ENCODE measurements at regions not wholly inside any gene's neighbourhood (a gene's known extent, or its start where the extent isn't known, plus 50 kb on each side); places are given as distances from the start of the nearest gene placed in this dataset.
A peak's percentile ranks its signal among the peaks of the same experiment; 100 is the strongest.

DNA sequence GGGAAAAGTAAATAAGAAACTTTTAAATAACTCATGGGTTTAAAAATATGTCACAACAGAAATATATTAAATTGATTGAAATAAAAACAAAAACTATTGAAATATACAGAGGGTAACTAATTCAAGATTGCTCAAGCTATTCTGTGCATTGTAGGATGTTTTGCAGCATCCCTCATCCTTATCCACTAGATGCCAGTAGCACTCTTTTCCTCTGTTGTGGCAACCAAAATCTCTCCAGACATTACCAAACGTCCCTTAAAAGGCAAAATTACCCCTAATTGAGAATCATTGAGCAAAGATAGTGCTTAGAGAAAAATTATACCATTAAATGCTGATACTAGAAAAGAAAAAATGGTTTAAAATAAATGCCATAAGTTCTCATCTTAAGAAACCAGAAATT is 682.6 kb downstream of the RWDD3 start:
- TF ChIP-seq, protein P1, sequence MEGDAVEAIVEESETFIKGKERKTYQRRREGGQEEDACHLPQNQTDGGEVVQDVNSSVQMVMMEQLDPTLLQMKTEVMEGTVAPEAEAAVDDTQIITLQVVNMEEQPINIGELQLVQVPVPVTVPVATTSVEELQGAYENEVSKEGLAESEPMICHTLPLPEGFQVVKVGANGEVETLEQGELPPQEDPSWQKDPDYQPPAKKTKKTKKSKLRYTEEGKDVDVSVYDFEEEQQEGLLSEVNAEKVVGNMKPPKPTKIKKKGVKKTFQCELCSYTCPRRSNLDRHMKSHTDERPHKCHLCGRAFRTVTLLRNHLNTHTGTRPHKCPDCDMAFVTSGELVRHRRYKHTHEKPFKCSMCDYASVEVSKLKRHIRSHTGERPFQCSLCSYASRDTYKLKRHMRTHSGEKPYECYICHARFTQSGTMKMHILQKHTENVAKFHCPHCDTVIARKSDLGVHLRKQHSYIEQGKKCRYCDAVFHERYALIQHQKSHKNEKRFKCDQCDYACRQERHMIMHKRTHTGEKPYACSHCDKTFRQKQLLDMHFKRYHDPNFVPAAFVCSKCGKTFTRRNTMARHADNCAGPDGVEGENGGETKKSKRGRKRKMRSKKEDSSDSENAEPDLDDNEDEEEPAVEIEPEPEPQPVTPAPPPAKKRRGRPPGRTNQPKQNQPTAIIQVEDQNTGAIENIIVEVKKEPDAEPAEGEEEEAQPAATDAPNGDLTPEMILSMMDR (IDR thresholded peaks at IDR 0.05) = peak in 1 of 4 experiments; percentile 38
- no peak for TF ChIP-seq EP300 (IDR thresholded peaks at IDR 0.05)

All from sigmoid colon (tissue), 4 donors.